CD8-positive, alpha-beta memory T cell (primary cell): ENCODE measurements at regions not wholly inside any gene's neighbourhood (a gene's known extent, or its start where the extent isn't known, plus 50 kb on each side); places are given as distances from the start of the nearest gene placed in this dataset.

Experiments used
- CTCF ChIA-PET: fragments of 350-600 bp; sonication (Branson Sonifier 250); formaldehyde crosslinking; loops from one replicate; lab custom pipeline; 2021; ENCODE audit warnings: antibody characterized with exemption; lab: Charles Lee
- POLR2A ChIA-PET: fragments of 350-600 bp; sonication (Branson Sonifier 250); formaldehyde crosslinking; loops from one replicate; lab custom pipeline; 2021; ENCODE audit warnings: antibody characterized with exemption; lab: Charles Lee
- DNase-seq, 5 donors: peaks; one replicate each; pipeline versions ENCODE4 v3.0.0 to v3.0.0-alpha.2; 2020 to 2022; ENCODE audit warnings: mixed read lengths in 1 of 5
- H3K27ac ChIP-seq: one replicate; pipeline ENCODE4 v1.7.0; 2013; ENCODE audit warnings: low read depth, mild to moderate bottlenecking, low read length, moderate library complexity
- H3K27me3 ChIP-seq: 2 replicates; pipeline ENCODE4 v1.7.0; 2013; ENCODE audit warnings: low read length, mild to moderate bottlenecking; ENCODE audit not compliant: insufficient read depth, poor library complexity, severe bottlenecking
- H3K36me3 ChIP-seq: 2 replicates; pipeline ENCODE4 v1.7.0; 2013; ENCODE audit warnings: mild to moderate bottlenecking, low read length, moderate library complexity; ENCODE audit not compliant: insufficient read depth
- H3K4me1 ChIP-seq: 2 replicates; pipeline ENCODE4 v1.7.0; 2013; ENCODE audit warnings: mild to moderate bottlenecking, low read length, moderate library complexity; ENCODE audit not compliant: insufficient read depth
- H3K4me3 ChIP-seq: 2 replicates; pipeline ENCODE4 v1.7.0; 2013; ENCODE audit warnings: mild to moderate bottlenecking, low read length
- H3K9me3 ChIP-seq: 2 replicates; pipeline ENCODE4 v1.7.0; 2013; ENCODE audit warnings: mild to moderate bottlenecking, low read length
- H3K27ac Mint-ChIP-seq, 8 donors: one replicate each; pipeline ENCODE4 v1.8.0; 2020 to 2021; ENCODE audit warnings: mixed read lengths in 8 of 8, mild to moderate bottlenecking in 6 of 8, inconsistent platforms in 3 of 8, moderate library complexity in 3 of 8
- H3K27me3 Mint-ChIP-seq, 2 donors: one replicate each; pipeline ENCODE4 v1.8.0; 2020 to 2021; ENCODE audit warnings: mixed read lengths in 2 of 2, mild to moderate bottlenecking in 1 of 2, moderate library complexity in 1 of 2
- H3K36me3 Mint-ChIP-seq, 3 donors: one replicate each; pipeline ENCODE4 v1.8.0; 2020 to 2021; ENCODE audit warnings: mixed read lengths in 3 of 3, inconsistent platforms in 1 of 3, mild to moderate bottlenecking in 1 of 3
- H3K4me1 Mint-ChIP-seq, 3 donors: one replicate each; pipeline ENCODE4 v1.8.0; 2020 to 2021; ENCODE audit warnings: mixed read lengths in 3 of 3, inconsistent platforms in 1 of 3, mild to moderate bottlenecking in 1 of 3
- H3K4me3 Mint-ChIP-seq, 7 donors: one replicate each; pipeline ENCODE4 v1.8.0; 2020 to 2021; ENCODE audit warnings: mixed read lengths in 7 of 7, mild to moderate bottlenecking in 6 of 7, moderate library complexity in 4 of 7, inconsistent platforms in 2 of 7
- H3K9me3 Mint-ChIP-seq, 5 donors: one replicate each; pipeline ENCODE4 v1.8.0; 2020 to 2022; ENCODE audit warnings: mixed read lengths in 5 of 5, mild to moderate bottlenecking in 3 of 5, moderate library complexity in 2 of 5, inconsistent platforms in 1 of 5

- H3K4me1 Mint-ChIP-seq: no peaks in the 10 kb centered on the region
- H3K4me3 Mint-ChIP-seq: no peak overlapping the region
- no peak overlapping the region for H3K27ac Mint-ChIP-seq
- DNase-seq: no peak
- no peaks in the 10 kb centered on the region for H3K9me3 ChIP-seq
- no peaks in the 10 kb centered on the region for H3K4me1 ChIP-seq
- peaks cover 0 to 2% (median 0%) of the 10 kb centered on the region in 5 donors for H3K9me3 Mint-ChIP-seq
- H3K27me3 ChIP-seq: peaks cover 3% of the 10 kb centered on the region
- no peak overlapping the region for H3K27ac ChIP-seq
- ChIA-PET POLR2A (no interaction called here), CTCF (no interaction called here)
- H3K27me3 Mint-ChIP-seq: peaks cover 12 to 36% of the 10 kb centered on the region in 2 donors
- no peaks in the 10 kb centered on the region for H3K36me3 ChIP-seq
- H3K4me3 ChIP-seq: no peak overlapping the region
- no peaks in the 10 kb centered on the region for H3K36me3 Mint-ChIP-seq
Observed at GRCh38 chr11:13101644-13102512, 92.8 kb downstream of the RASSF10 start.

- Mint-ChIP-seq H3K27me3 (peaks cover 14 to 37% of the 10 kb centered on the region in 2 donors), H3K27ac (no peak overlapping the region), H3K4me3 (no peak overlapping the region), H3K36me3 (no peaks in the 10 kb centered on the region), H3K9me3 (peaks cover 0 to 2% (median 0%) of the 10 kb centered on the region in 5 donors), H3K4me1 (no peaks in the 10 kb centered on the region)
- H3K4me3 ChIP-seq: no peak overlapping the region
- H3K36me3 ChIP-seq: no peaks in the 10 kb centered on the region
- ChIA-PET CTCF (no interaction called here), POLR2A (no interaction called here)
- no peak for DNase-seq
- H3K4me1 ChIP-seq: no peaks in the 10 kb centered on the region
- H3K9me3 ChIP-seq: no peaks in the 10 kb centered on the region
- peaks cover 3% of the 10 kb centered on the region for H3K27me3 ChIP-seq
- H3K27ac ChIP-seq: peak overlapping the region; percentile 19
Observed at GRCh38 chr11:13102513-13102840, 93.4 kb downstream of the RASSF10 start.

GRCh38 chr11:13102865-13103539 lies 93.9 kb downstream of the RASSF10 start:
- Mint-ChIP-seq H3K27me3 (peaks cover 12 to 37% of the 10 kb centered on the region in 2 donors), H3K36me3 (no peaks in the 10 kb centered on the region), H3K27ac (no peak overlapping the region), H3K4me3 (no peak overlapping the region), H3K9me3 (peaks cover 0 to 2% (median 0%) of the 10 kb centered on the region in 5 donors), H3K4me1 (no peaks in the 10 kb centered on the region)
- Histone ChIP-seq H3K27me3 (peaks cover 3% of the 10 kb centered on the region), H3K27ac (peak overlapping the region; percentile 19), H3K36me3 (no peaks in the 10 kb centered on the region), H3K4me1 (no peaks in the 10 kb centered on the region), H3K9me3 (no peaks in the 10 kb centered on the region), H3K4me3 (no peak overlapping the region)
- DNase-seq: no peak
- POLR2A ChIA-PET: no interaction called here
- CTCF ChIA-PET: no interaction called here

- no peak overlapping the region for H3K27ac ChIP-seq
- peaks cover 0 to 2% (median 0%) of the 10 kb centered on the region in 5 donors for H3K9me3 Mint-ChIP-seq
- no peak overlapping the region for H3K4me3 Mint-ChIP-seq
- H3K27me3 Mint-ChIP-seq: peaks cover 9 to 37% of the 10 kb centered on the region in 2 donors
- H3K4me1 Mint-ChIP-seq: no peaks in the 10 kb centered on the region
- no peaks in the 10 kb centered on the region for H3K4me1 ChIP-seq
- H3K27me3 ChIP-seq: peaks cover 3% of the 10 kb centered on the region
- POLR2A ChIA-PET: no interaction called here
- CTCF ChIA-PET: no interaction called here
- DNase-seq: no peak
- H3K9me3 ChIP-seq: no peaks in the 10 kb centered on the region
- peak overlapping the region in 1 of 8 donors; percentile 23 for H3K27ac Mint-ChIP-seq
- H3K36me3 Mint-ChIP-seq: no peaks in the 10 kb centered on the region
- no peaks in the 10 kb centered on the region for H3K36me3 ChIP-seq
- H3K4me3 ChIP-seq: no peak overlapping the region
Observed at GRCh38 chr11:13103962-13104554, 94.9 kb downstream of the RASSF10 start.

GRCh38 chr11:13104619-13105236 lies 95.6 kb downstream of the RASSF10 start:
- Histone ChIP-seq H3K27me3 (peaks cover 3% of the 10 kb centered on the region), H3K27ac (no peak overlapping the region), H3K36me3 (no peaks in the 10 kb centered on the region), H3K4me3 (no peak overlapping the region), H3K9me3 (no peaks in the 10 kb centered on the region), H3K4me1 (no peaks in the 10 kb centered on the region)
- POLR2A ChIA-PET: no interaction called here
- CTCF ChIA-PET: no interaction called here
- peaks cover 0 to 2% (median 0%) of the 10 kb centered on the region in 5 donors for H3K9me3 Mint-ChIP-seq
- H3K27me3 Mint-ChIP-seq: peaks cover 13 to 36% of the 10 kb centered on the region in 2 donors
- no peak for DNase-seq
- H3K27ac Mint-ChIP-seq: no peak overlapping the region
- H3K4me1 Mint-ChIP-seq: no peaks in the 10 kb centered on the region
- no peak overlapping the region for H3K4me3 Mint-ChIP-seq
- H3K36me3 Mint-ChIP-seq: no peaks in the 10 kb centered on the region

GRCh38 chr11:13105237-13105844 lies 96.2 kb downstream of the RASSF10 start:
- Histone ChIP-seq H3K27me3 (peaks cover 3% of the 10 kb centered on the region), H3K36me3 (no peaks in the 10 kb centered on the region), H3K27ac (no peak overlapping the region), H3K4me1 (no peaks in the 10 kb centered on the region), H3K9me3 (no peaks in the 10 kb centered on the region), H3K4me3 (no peak overlapping the region)
- no peak overlapping the region for H3K27ac Mint-ChIP-seq
- H3K4me3 Mint-ChIP-seq: no peak overlapping the region
- DNase-seq: no peak
- no peaks in the 10 kb centered on the region for H3K4me1 Mint-ChIP-seq
- POLR2A ChIA-PET: no interaction called here
- CTCF ChIA-PET: no interaction called here
- no peaks in the 10 kb centered on the region for H3K36me3 Mint-ChIP-seq
- peaks cover 0 to 2% (median 0%) of the 10 kb centered on the region in 5 donors for H3K9me3 Mint-ChIP-seq
- H3K27me3 Mint-ChIP-seq: peaks cover 13 to 36% of the 10 kb centered on the region in 2 donors

GRCh38 chr11:13107544-13108044 lies 98.5 kb downstream of the RASSF10 start:
- Mint-ChIP-seq H3K9me3 (peaks cover 0 to 2% (median 0%) of the 10 kb centered on the region in 5 donors), H3K36me3 (no peaks in the 10 kb centered on the region), H3K27ac (peak overlapping the region in 1 of 8 donors; percentile 20), H3K4me3 (no peak overlapping the region), H3K4me1 (peaks cover 0 to 2% (median 1%) of the 10 kb centered on the region in 3 donors), H3K27me3 (peaks cover 13 to 29% of the 10 kb centered on the region in 2 donors)
- peaks cover 3% of the 10 kb centered on the region for H3K27me3 ChIP-seq
- H3K9me3 ChIP-seq: no peaks in the 10 kb centered on the region
- H3K27ac ChIP-seq: no peak overlapping the region
- no peaks in the 10 kb centered on the region for H3K4me1 ChIP-seq
- ChIA-PET POLR2A (no interaction called here), CTCF (no interaction called here)
- H3K4me3 ChIP-seq: no peak overlapping the region
- H3K36me3 ChIP-seq: no peaks in the 10 kb centered on the region
- DNase-seq: no peak
